ENCODE measurements at regions not wholly inside any gene's neighbourhood (a gene's known extent, or its start where the extent isn't known, plus 50 kb on each side); places are given as distances from the start of the nearest gene placed in this dataset.

DNA sequence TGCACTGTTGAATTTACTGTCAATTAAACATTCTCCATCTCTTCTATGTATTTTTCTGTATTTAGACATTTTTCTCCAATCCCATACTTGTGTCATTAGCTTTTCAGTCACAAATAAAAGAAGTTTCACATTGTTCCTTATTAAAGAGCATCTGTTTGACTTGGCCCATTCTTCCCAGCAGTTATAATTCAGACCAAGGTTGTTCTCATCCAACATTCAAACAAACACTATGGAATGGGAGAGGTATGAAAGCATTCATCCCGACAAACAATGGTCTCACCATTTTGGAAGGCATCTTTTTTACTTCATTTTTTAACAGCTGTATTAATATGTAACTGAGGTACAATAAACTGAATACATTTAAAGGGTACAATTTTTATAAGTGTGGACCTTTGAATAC, 208.8 kb upstream of the MAF start:
- DNase-seq: no peak

DNA sequence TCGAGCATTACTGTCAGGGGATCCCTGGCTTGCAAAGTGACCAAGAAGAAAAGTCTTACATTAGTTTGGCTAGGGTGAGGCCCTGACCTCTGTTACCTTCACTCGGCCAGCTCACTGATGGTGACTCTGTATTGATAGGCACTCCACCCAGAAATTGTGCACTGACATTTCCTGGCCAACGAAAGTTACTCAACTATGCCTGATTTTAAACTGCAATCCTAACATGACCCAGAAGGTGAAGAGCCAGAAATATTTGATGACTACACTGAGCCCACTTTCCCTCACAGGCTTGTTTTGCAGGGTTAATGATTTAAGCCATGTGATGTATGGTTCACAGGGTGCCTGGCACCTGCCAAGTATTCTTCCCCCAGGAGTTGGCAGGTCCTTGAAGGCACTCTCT, 208.2 kb upstream of the MAF start:
- DNase-seq: no peak

- no peak for DNase-seq
These were observed 206.2 kb upstream of the MAF start for GRCh38 chr16:79806757-79807156.

- no peak for DNase-seq
These were observed 205.1 kb upstream of the MAF start for GRCh38 chr16:79805621-79806020.

DNA sequence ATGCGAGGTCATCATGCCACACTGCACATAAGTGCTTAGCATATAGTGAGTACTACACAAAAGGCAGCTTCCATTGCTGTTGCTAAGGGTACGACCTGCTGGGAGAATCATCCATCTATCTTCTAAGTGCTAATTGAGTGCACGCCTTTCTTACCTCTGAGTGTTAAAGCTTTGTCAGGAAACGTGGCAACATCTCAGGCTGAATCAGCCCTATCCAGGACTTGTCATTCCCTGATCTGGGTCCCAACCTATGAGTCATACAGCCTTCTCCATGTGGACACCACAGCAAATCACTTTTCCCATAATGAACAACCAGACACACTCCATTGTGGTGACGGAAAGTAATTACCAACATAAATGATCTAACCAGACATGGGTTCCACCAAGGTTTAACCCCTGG, 201.1 kb upstream of the MAF start:
- DNase-seq: no peak

- DNase-seq: no peak
These were observed 199.6 kb upstream of the MAF start for GRCh38 chr16:79800016-79800608.

DNA sequence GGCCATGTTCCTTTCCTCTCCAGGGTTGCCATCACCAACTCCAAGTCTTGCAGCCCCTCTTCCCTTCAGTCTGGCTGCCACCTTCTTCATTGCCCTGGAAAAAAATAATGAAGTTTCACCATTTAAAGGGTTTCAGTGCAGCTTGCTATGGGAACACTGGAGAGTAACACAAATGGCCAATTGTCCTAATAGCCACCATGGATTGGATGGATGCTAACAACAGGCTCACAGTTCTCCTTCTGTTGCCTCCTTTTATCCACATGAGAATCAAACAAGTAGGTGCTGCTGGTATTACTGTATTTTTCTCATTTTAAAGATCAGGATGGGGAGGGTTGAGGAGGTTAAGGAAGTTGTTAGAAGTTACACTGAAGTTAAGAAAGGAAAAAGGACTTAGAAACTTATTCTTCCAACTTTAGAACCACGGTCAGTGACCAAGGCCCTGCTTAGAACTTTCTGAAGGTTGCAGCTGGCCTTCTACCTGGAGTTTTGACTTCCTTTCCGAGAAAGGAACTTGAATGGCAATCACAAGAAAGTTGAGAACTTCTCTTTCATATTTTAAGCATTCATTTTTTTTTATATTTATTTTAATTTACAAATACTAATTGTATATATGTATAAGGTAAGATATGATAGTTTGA, 198.0 kb upstream of the MAF start:
- no peak for DNase-seq

GRCh38 chr16:79797486-79797885, 196.9 kb upstream of the MAF start:
- no peak for DNase-seq

- no peak for DNase-seq
These were observed 195.0 kb upstream of the MAF start for GRCh38 chr16:79795556-79795955.

GRCh38 chr16:79794941-79795340, 194.4 kb upstream of the MAF start:
- no peak for DNase-seq

- DNase-seq: no peak
These were observed 192.3 kb upstream of the MAF start for GRCh38 chr16:79792664-79793351.

DNA sequence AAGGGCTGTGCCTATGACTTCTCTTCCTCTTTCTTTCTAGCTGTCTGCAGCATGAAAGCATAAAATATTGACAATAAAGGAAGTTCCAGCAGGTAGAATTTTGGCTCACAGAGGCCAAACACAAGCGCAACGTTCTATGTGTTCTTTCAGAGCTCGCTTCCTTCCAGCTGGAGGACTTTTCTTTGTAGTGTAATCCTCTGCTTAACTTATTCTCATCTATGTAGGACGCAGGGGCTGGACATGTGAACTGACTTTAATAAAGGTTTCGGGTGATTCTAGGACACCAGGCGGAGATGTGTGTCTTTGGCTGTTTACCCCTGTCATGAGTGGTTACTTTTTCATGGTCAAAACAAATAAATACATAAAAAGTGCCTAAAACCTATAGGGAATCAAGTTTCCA, 191.5 kb upstream of the MAF start:
- no peak for DNase-seq

GRCh38 chr16:79790854-79791253, 190.3 kb upstream of the MAF start:
- DNase-seq: no peak

GRCh38 chr16:79788949-79789348, 188.4 kb upstream of the MAF start:
- no peak for DNase-seq

GRCh38 chr16:79786389-79786788, 185.9 kb upstream of the MAF start:
- no peak for DNase-seq

- DNase-seq: no peak
These were observed 183.5 kb upstream of the MAF start for GRCh38 chr16:79784007-79784406.

GRCh38 chr16:79777679-79778078, 177.1 kb upstream of the MAF start:
- DNase-seq: no peak

- DNase-seq: no peak
These were observed 175.8 kb upstream of the MAF start for GRCh38 chr16:79776243-79776847.

- DNase-seq: no peak
These were observed 172.2 kb upstream of the MAF start for GRCh38 chr16:79772784-79773183.

- DNase-seq: no peak
These were observed 171.5 kb upstream of the MAF start for GRCh38 chr16:79772048-79772447.

GRCh38 chr16:79770244-79771064, 169.9 kb upstream of the MAF start:
- DNase-seq: peak; percentile 84

GRCh38 chr16:79769928-79770243, 169.3 kb upstream of the MAF start:
- no peak for DNase-seq

DNA sequence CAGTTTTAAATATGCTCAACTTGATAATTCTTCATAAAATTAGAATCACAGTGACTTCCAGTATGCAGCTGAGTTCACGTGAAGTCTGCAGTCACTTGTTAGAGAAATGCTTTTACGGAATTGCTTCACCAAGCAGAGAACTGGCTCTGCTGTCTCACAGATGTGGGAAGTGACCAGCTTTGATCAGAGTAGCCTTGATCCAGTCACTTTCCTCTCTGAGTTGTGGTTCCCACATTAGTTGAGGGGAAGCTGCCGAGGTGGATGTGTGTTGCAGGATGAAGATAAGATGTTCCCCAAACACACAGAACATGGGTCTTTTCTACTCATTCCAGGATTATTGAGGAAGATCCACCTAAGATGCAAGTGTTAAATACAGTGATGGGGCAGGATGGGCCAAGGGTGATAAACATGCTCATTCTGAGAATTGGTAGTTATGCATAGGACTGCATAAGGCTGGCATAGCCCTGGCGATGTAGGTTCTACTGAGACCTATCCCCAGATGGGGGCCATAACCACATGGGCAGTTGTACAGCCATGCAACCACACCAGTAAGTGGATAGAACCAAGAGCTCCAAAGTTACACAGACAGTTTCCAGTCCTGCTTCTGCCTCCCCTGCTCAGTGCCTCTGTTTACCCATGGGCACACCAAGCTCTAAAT, 168.9 kb upstream of the MAF start:
- DNase-seq: no peak
